Embryonic facial prominence (tissue), 1 donor: ENCODE measurements at regions not wholly inside any gene's neighbourhood (a gene's known extent, or its start where the extent isn't known, plus 50 kb on each side); places are given as distances from the start of the nearest gene placed in this dataset.

Experiments used
- DNase-seq: peaks from one replicate; pipeline ENCODE4 v3.0.0-alpha.2; 2016; ENCODE audit errors: extremely low spot score

- DNase-seq: no peak
These were observed 92.3 kb upstream of the LRIG1 start for GRCh38 chr3:66592927-66593625.

GRCh38 chr3:66593978-66594377 is 93.2 kb upstream of the LRIG1 start:
- DNase-seq: no peak

- DNase-seq: no peak
These were observed 96.6 kb upstream of the LRIG1 start for GRCh38 chr3:66597308-66597863.

GRCh38 chr3:66598168-66598567 is 97.3 kb upstream of the LRIG1 start:
- DNase-seq: no peak

DNA sequence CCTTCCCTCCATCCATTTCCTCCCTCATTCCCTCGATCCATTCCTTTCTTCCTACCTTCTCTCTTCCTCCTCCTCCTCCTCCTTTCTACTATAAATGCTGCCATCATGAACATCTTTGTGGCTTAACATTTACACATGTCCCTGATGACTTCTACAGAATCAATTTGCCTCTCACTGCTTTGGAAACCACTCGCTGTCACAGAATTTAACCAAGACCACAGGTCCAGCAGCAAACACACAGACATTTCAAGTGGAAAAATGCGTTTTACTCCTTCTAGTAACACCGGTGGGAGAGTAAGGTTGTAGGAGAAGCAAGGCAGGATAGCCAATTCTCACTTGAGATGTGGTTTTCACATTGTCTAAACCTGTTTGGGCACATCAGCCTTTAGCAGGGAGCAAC is 101.4 kb upstream of the LRIG1 start:
- no peak for DNase-seq

GRCh38 chr3:66602691-66603090 is 101.9 kb upstream of the LRIG1 start:
- no peak for DNase-seq

DNA sequence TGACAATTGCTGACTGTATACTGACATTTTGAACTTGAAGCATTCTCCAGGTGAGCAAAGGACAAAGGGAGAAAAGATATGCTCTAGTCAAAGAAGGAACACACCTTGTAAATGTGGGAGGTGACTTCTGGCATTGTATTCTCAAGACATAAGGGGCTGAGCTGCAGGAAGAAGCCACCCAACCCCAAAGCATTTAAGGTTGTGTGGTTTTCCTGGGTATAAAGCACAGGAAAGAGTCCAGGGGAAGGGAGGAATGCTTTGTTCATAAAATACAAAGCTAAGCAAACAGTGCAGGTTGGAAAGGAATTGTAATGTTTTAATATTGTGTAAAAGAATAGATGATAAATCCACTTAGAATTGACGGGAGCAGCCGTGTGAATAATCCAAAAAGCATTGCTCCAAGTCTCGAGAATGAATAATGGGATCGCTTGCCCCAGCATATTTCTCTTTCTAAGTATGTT is 102.4 kb upstream of the LRIG1 start:
- no peak for DNase-seq

DNA sequence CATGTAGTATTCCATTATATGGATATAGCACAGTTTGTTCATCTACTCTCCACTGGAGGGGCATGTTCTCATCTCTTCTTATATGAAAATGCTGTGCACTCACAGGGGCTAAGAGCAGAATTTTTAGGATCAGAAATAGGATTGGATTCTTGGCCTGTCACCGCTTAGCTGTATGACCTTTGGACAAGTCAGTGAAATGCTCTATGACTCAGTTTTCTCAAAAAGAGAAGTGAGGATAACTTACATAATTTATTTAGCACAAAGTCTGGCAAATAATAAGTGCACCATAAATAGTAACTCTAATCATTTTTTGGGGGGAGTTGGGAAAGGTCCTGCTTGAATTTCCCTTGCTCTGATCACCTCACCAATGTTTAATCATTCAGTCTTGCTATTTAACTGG is 103.7 kb upstream of the LRIG1 start:
- DNase-seq: no peak

DNA sequence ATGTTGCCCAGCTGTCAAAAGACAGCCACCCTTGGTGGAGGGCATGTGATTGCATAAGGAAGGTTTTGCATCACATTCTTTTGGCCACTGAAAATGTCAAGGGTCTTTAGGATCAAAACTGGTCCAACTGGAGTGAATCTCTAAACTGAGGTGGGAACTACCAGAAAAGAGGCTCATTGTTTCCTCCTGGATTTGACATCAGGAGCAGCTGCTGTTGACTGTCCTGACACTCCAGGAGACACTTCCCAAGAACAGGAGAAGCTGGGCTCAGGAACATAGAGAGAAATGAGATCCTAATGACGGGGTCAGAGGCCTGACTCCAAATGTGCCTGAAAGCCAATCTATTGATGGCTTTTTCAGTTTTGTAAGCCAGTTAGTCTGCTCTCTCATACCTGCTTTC is 105.3 kb upstream of the LRIG1 start:
- DNase-seq: no peak

GRCh38 chr3:66606868-66607267 is 106.0 kb upstream of the LRIG1 start:
- no peak for DNase-seq

DNA sequence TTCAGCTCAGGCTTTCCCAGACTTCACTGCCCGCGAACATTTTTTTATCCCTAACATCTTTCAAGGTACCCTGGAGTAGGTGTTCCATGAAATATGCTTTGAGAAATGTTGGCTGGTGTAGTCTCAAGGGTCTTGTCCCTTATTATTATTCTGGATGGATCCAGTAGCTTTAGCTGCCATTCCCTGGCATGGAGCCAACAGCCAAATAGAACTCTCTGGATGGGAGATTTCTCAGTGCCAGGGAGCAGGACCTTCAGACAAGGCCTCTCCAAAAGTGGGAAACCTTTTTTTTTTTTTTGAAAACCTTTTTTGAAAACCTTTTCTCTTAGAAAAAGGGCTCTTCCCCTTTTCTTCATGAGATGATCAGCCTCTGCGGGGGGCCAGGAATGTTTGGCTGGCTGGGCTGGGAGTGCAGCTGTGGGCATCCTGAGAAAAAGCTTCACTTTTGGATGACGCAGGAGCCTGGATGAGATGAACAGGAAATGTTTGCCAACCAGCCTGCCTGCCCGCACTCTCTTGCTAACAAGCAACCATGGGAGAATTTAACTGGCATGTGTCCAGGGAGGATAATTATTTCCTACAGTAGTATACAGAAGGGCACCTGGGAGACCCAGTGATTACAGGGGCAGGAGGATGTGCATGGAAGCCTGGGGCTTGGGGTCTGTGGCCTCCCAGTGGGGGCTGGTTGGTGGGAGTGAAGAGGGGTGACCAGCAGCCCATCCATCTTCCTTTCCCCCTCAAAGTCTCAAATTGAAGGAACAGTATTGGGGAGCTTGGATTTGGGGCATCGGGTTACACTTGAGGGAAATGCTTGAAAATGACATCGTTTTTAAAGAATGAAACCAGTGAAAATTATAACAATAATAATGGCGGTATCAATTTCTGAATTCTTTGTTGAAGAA is 109.1 kb upstream of the LRIG1 start:
- no peak for DNase-seq

- DNase-seq: no peak
These were observed 109.7 kb upstream of the LRIG1 start for GRCh38 chr3:66610562-66610909.

DNA sequence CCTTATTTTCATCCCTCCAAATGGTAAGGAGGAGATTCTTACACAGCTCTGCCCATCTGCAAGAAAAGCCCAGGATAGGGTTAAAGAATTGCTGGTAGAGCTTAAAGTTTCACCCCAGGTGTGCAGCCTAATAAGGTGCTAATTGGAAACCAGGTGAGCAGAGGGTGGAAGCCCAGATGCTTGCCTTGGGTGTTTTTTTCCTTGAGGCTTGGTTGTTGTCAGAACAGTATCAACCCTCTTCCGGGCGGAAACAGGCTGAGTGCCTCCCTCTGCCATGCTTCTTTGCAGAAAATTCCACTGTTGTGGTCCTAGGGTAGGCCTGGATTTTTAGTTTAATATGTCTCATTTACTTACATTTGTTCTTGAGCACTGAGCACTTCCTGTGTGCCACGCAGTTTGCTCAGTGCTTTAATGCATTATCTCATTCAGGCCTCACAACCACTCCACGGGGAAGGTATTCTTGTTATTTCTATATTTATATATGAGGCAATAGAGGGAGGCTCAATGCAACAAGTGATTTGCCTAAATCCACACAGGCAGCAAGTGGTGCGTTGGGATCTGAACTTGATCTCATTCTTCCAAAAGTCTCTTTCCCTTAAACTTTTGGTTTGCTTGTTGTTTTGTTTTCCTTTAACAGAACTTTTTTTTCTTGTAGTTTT is 115.0 kb upstream of the LRIG1 start:
- no peak for DNase-seq

- DNase-seq: no peak
These were observed 116.5 kb upstream of the LRIG1 start for GRCh38 chr3:66617351-66617750.

DNA sequence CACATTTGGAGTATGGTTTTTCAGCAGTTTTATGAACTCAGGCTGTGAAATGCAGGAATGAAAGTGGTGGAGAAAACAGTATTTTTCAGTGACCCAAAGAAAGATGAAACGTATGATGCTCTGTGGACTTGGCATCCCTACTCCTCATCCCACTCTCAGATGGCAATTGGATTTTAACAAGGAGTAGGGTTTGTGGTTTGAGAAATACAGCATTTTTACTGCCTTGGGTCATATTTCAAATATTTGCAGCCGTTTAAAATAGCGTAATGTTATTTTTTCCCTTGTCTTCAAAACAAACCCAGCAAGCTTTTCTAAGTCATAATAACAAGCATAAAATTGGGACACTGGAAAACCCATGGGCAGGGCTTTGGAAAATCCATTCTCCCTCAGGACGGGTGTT is 117.2 kb upstream of the LRIG1 start:
- DNase-seq: no peak

GRCh38 chr3:66620296-66620695 is 119.5 kb upstream of the LRIG1 start:
- DNase-seq: no peak

DNA sequence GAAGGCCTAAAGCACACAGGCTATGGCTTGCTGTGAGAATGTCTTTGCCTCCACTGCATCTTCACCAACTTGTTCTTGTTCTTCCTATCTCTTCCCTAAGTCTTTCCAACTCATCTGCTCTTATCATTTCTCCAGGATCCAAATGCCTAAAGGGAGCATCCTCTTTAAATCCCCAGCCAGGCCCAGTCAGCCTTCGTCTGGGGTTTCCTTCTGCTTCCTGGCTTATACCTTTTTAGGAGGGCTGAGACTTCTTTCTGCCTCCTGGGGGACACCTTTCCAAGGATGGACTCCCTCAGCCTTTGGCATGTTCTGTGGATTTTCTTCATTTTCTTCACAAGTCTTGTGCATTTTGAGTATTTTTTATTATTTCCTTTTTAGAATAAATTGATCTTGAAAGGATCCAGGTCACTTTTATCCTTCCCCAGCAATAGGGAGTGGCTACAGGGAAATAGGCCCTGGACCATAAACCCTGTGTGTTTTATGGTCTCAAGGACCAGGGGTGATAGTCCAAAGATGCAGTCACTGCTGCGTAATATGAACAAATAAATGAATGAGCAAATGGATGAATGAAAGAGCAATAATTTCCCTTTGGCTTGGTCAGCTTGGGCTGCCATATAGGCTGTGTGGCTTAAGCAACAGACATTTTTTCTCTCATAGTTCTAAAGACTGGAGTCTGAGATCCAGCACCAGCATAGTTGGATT is 122.1 kb upstream of the LRIG1 start:
- DNase-seq: no peak

DNA sequence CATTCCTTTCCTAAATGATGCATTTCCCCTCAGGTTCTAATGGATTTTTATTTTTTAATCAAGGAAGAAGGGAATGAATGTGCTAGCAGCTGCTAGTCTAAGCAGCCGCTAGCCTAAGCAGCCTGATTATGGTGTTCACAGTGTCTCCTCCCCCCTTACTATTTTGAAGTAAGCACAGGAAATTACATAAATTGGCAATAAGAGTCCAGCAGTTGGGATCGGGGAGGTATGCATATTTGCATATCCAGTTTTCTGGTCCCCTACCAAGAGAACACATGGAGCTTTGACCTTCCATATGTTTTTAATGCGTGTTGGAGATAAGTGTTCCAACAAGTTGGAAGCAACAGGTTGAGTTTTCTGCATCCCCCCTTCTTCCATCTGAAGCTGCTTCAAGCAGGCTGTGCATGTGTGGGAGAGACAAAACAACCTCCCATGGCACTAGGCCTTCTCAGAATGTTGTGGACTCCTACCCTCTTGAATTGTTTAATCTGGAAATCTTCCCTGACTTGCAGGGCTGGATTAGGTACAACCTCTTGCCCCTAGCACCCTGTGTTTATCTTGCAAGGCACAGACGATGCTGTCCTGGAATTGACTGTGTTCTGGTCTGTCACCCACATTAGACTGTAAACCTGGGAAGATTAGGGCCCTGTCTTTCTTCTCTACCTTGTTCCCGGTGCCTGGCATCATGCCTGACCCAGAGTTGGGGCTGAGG is 124.8 kb upstream of the LRIG1 start:
- no peak for DNase-seq

- DNase-seq: no peak
These were observed 128.5 kb upstream of the LRIG1 start for GRCh38 chr3:66629150-66629981.

GRCh38 chr3:66629982-66630368 is 129.2 kb upstream of the LRIG1 start:
- no peak for DNase-seq
